NCI-H2196 (cell line): ENCODE measurements at regions not wholly inside any gene's neighbourhood (a gene's known extent, or its start where the extent isn't known, plus 50 kb on each side); places are given as distances from the start of the nearest gene placed in this dataset.

Experiments
- DNase-seq: peaks from one replicate; lab custom pipeline; 2025; ENCODE audit not compliant: unreplicated experiment; lab: John Stamatoyannopoulos, UW

- DNase-seq, result no peak
Measured at GRCh38 chr9:96089452-96090085, 212.4 kb downstream of the HSD17B3 start.

GRCh38 chr9:96088510-96088909 is 213.0 kb downstream of the ERCC6L2 start:
- no peak for DNase-seq

- no peak for DNase-seq
Measured at GRCh38 chr9:96087669-96088299, 212.3 kb downstream of the ERCC6L2 start.

GRCh38 chr9:96086936-96087571 is 211.6 kb downstream of the ERCC6L2 start:
- DNase-seq, result no peak

GRCh38 chr9:96085491-96086143 is 210.1 kb downstream of the ERCC6L2 start:
- no peak for DNase-seq

GRCh38 chr9:96084331-96084734 is 208.8 kb downstream of the ERCC6L2 start:
- DNase-seq, result no peak

- DNase-seq, result no peak
Measured at GRCh38 chr9:96082516-96083232, 207.2 kb downstream of the ERCC6L2 start.

- DNase-seq, result peak; percentile 14
Measured at GRCh38 chr9:96080364-96080763, 204.9 kb downstream of the ERCC6L2 start.

- DNase-seq, result no peak
Measured at GRCh38 chr9:96079779-96080178, 204.3 kb downstream of the ERCC6L2 start.

GRCh38 chr9:96078897-96079490 is 203.5 kb downstream of the ERCC6L2 start:
- no peak for DNase-seq

GRCh38 chr9:96075757-96076156 is 200.3 kb downstream of the ERCC6L2 start:
- no peak for DNase-seq

GRCh38 chr9:96075111-96075510 is 199.6 kb downstream of the ERCC6L2 start:
- no peak for DNase-seq

- DNase-seq, result no peak
Measured at GRCh38 chr9:96073531-96074480, 198.3 kb downstream of the ERCC6L2 start.

GRCh38 chr9:96072930-96073329 is 197.4 kb downstream of the ERCC6L2 start:
- DNase-seq, result no peak

GRCh38 chr9:96071815-96072124 is 196.3 kb downstream of the ERCC6L2 start:
- DNase-seq, result no peak

- DNase-seq, result no peak
Measured at GRCh38 chr9:96071076-96071814, 195.8 kb downstream of the ERCC6L2 start.

GRCh38 chr9:96069629-96070220 is 194.2 kb downstream of the ERCC6L2 start:
- DNase-seq, result no peak

GRCh38 chr9:96068511-96068910 is 193.0 kb downstream of the ERCC6L2 start:
- peak; percentile 12 for DNase-seq

- DNase-seq, result no peak
Measured at GRCh38 chr9:96067600-96067999, 192.1 kb downstream of the ERCC6L2 start.
